Immature natural killer cell (primary cell): ENCODE measurements at regions not wholly inside any gene's neighbourhood (a gene's known extent, or its start where the extent isn't known, plus 50 kb on each side); places are given as distances from the start of the nearest gene placed in this dataset.

Source experiments
- DNase-seq, 3 donors: peaks; one replicate each; pipeline ENCODE4 v3.0.0; 2022; ENCODE audit warnings: mixed read lengths in 1 of 3
- H3K27ac Mint-ChIP-seq, 6 donors: one replicate each; pipeline ENCODE4 v1.8.0; 2020; ENCODE audit warnings: mixed read lengths in 6 of 6, mild to moderate bottlenecking in 5 of 6, inconsistent platforms in 4 of 6, moderate library complexity in 3 of 6
- H3K27me3 Mint-ChIP-seq, 3 donors: one replicate each; pipeline ENCODE4 v1.8.0; 2020 to 2021; ENCODE audit warnings: low read depth in 3 of 3, mild to moderate bottlenecking in 3 of 3, mixed read lengths in 3 of 3, moderate library complexity in 3 of 3, inconsistent platforms in 1 of 3
- H3K36me3 Mint-ChIP-seq, 3 donors: one replicate each; pipeline ENCODE4 v1.8.0; 2020; ENCODE audit warnings: mixed read lengths in 3 of 3, inconsistent platforms in 2 of 3, mild to moderate bottlenecking in 2 of 3
- H3K4me1 Mint-ChIP-seq, 2 donors: one replicate each; pipeline ENCODE4 v1.8.0; 2020; ENCODE audit warnings: inconsistent platforms in 2 of 2, mild to moderate bottlenecking in 2 of 2, mixed read lengths in 2 of 2, moderate library complexity in 1 of 2
- H3K4me3 Mint-ChIP-seq, 5 donors: one replicate each; pipeline ENCODE4 v1.8.0; 2020; ENCODE audit warnings: mild to moderate bottlenecking in 5 of 5, mixed read lengths in 5 of 5, inconsistent platforms in 3 of 5, moderate library complexity in 3 of 5
- H3K9me3 Mint-ChIP-seq, 6 donors: one replicate each; pipeline ENCODE4 v1.8.0; 2020; ENCODE audit warnings: mild to moderate bottlenecking in 6 of 6, mixed read lengths in 6 of 6, inconsistent platforms in 4 of 6, moderate library complexity in 3 of 6

- no peaks in the 10 kb centered on the region for H3K27me3 Mint-ChIP-seq
- H3K9me3 Mint-ChIP-seq = peaks cover 5 to 49% (median 12%) of the 10 kb centered on the region in 6 donors
- peaks cover 0 to 7% (median 0%) of the 10 kb centered on the region in 3 donors for H3K36me3 Mint-ChIP-seq
- no peaks in the 10 kb centered on the region for H3K4me1 Mint-ChIP-seq
- H3K27ac Mint-ChIP-seq = no peak overlapping the region
- DNase-seq = no peak
- no peak overlapping the region for H3K4me3 Mint-ChIP-seq
These were observed 497.0 kb upstream of the TENM4 start for GRCh38 chr11:79937676-79938334.

GRCh38 chr11:79932612-79933011 is 491.8 kb upstream of the TENM4 start:
- DNase-seq = no peak
- Mint-ChIP-seq H3K4me1 (no peaks in the 10 kb centered on the region), H3K9me3 (peaks cover 3 to 50% (median 7%) of the 10 kb centered on the region in 6 donors), H3K36me3 (peaks cover 0 to 7% (median 0%) of the 10 kb centered on the region in 3 donors), H3K27me3 (no peaks in the 10 kb centered on the region), H3K27ac (no peak overlapping the region), H3K4me3 (no peak overlapping the region)

GRCh38 chr11:79931692-79932091 is 490.9 kb upstream of the TENM4 start:
- Mint-ChIP-seq H3K4me1 (no peaks in the 10 kb centered on the region), H3K27ac (no peak overlapping the region), H3K4me3 (no peak overlapping the region), H3K9me3 (peaks cover 3 to 56% (median 6%) of the 10 kb centered on the region in 6 donors), H3K27me3 (no peaks in the 10 kb centered on the region), H3K36me3 (peaks cover 0 to 7% (median 0%) of the 10 kb centered on the region in 3 donors)
- no peak for DNase-seq

- Mint-ChIP-seq H3K36me3 (no peaks in the 10 kb centered on the region), H3K27ac (no peak overlapping the region), H3K27me3 (no peaks in the 10 kb centered on the region), H3K9me3 (peaks cover 1 to 34% (median 5%) of the 10 kb centered on the region in 6 donors), H3K4me1 (no peaks in the 10 kb centered on the region), H3K4me3 (no peak overlapping the region)
- no peak for DNase-seq
These were observed 485.9 kb upstream of the TENM4 start for GRCh38 chr11:79926707-79927106.

GRCh38 chr11:79925570-79925969 is 484.7 kb upstream of the TENM4 start:
- Mint-ChIP-seq H3K27me3 (no peaks in the 10 kb centered on the region), H3K4me1 (no peaks in the 10 kb centered on the region), H3K9me3 (peaks cover 1 to 28% (median 7%) of the 10 kb centered on the region in 6 donors), H3K27ac (no peak overlapping the region), H3K4me3 (no peak overlapping the region), H3K36me3 (no peaks in the 10 kb centered on the region)
- DNase-seq = no peak

- Mint-ChIP-seq H3K9me3 (peaks cover 2 to 26% (median 8%) of the 10 kb centered on the region in 6 donors), H3K36me3 (no peaks in the 10 kb centered on the region), H3K4me1 (no peaks in the 10 kb centered on the region), H3K27me3 (no peaks in the 10 kb centered on the region), H3K27ac (no peak overlapping the region), H3K4me3 (no peak overlapping the region)
- no peak for DNase-seq
These were observed 481.8 kb upstream of the TENM4 start for GRCh38 chr11:79922641-79923040.

GRCh38 chr11:79920480-79920879 is 479.6 kb upstream of the TENM4 start:
- no peak overlapping the region for H3K4me3 Mint-ChIP-seq
- H3K27ac Mint-ChIP-seq = no peak overlapping the region

GRCh38 chr11:79919350-79919749 is 478.5 kb upstream of the TENM4 start:
- Mint-ChIP-seq H3K27me3 (no peaks in the 10 kb centered on the region), H3K27ac (no peak overlapping the region), H3K4me1 (no peaks in the 10 kb centered on the region), H3K9me3 (peaks cover 8 to 27% (median 11%) of the 10 kb centered on the region in 6 donors), H3K4me3 (no peak overlapping the region), H3K36me3 (no peaks in the 10 kb centered on the region)
- DNase-seq = no peak

More at GRCh38 chr11:79920480-79920879, 479.6 kb upstream of the TENM4 start:
- Mint-ChIP-seq H3K36me3 (no peaks in the 10 kb centered on the region), H3K9me3 (peaks cover 6 to 21% (median 10%) of the 10 kb centered on the region in 6 donors), H3K27me3 (no peaks in the 10 kb centered on the region), H3K4me1 (no peaks in the 10 kb centered on the region)
- DNase-seq = no peak

GRCh38 chr11:79918846-79919245 is 478.0 kb upstream of the TENM4 start:
- Mint-ChIP-seq H3K27ac (no peak overlapping the region), H3K9me3 (peaks cover 10 to 24% (median 14%) of the 10 kb centered on the region in 6 donors), H3K4me3 (no peak overlapping the region), H3K27me3 (no peaks in the 10 kb centered on the region), H3K4me1 (no peaks in the 10 kb centered on the region), H3K36me3 (no peaks in the 10 kb centered on the region)
- DNase-seq = no peak

- DNase-seq = no peak
- peaks cover 10 to 32% (median 16%) of the 10 kb centered on the region in 6 donors for H3K9me3 Mint-ChIP-seq
- no peak overlapping the region for H3K4me3 Mint-ChIP-seq
- H3K27ac Mint-ChIP-seq = no peak overlapping the region
- H3K27me3 Mint-ChIP-seq = no peaks in the 10 kb centered on the region
- no peaks in the 10 kb centered on the region for H3K4me1 Mint-ChIP-seq
- H3K36me3 Mint-ChIP-seq = no peaks in the 10 kb centered on the region
These were observed 465.3 kb upstream of the TENM4 start for GRCh38 chr11:79906164-79906563.

- Mint-ChIP-seq H3K9me3 (peaks cover 12 to 47% (median 22%) of the 10 kb centered on the region in 6 donors), H3K27me3 (no peaks in the 10 kb centered on the region), H3K4me3 (no peak overlapping the region), H3K27ac (no peak overlapping the region), H3K4me1 (no peaks in the 10 kb centered on the region), H3K36me3 (no peaks in the 10 kb centered on the region)
- no peak for DNase-seq
These were observed 461.7 kb upstream of the TENM4 start for GRCh38 chr11:79902493-79902892.

GRCh38 chr11:79897896-79898295 is 457.1 kb upstream of the TENM4 start:
- Mint-ChIP-seq H3K9me3 (peaks cover 7 to 44% (median 15%) of the 10 kb centered on the region in 6 donors), H3K27ac (no peak overlapping the region)
- DNase-seq = no peak

GRCh38 chr11:79896258-79896657 is 455.4 kb upstream of the TENM4 start:
- no peak for DNase-seq
- no peak overlapping the region for H3K27ac Mint-ChIP-seq
- H3K9me3 Mint-ChIP-seq = peaks cover 2 to 44% (median 18%) of the 10 kb centered on the region in 6 donors
- H3K4me3 Mint-ChIP-seq = no peak overlapping the region
- no peaks in the 10 kb centered on the region for H3K4me1 Mint-ChIP-seq
- H3K36me3 Mint-ChIP-seq = no peaks in the 10 kb centered on the region
- H3K27me3 Mint-ChIP-seq = no peaks in the 10 kb centered on the region

More at GRCh38 chr11:79897896-79898295, 457.1 kb upstream of the TENM4 start:
- H3K4me1 Mint-ChIP-seq = no peaks in the 10 kb centered on the region
- no peak overlapping the region for H3K4me3 Mint-ChIP-seq
- no peaks in the 10 kb centered on the region for H3K27me3 Mint-ChIP-seq
- H3K36me3 Mint-ChIP-seq = no peaks in the 10 kb centered on the region

- Mint-ChIP-seq H3K4me3 (no peak overlapping the region), H3K4me1 (no peaks in the 10 kb centered on the region), H3K36me3 (no peaks in the 10 kb centered on the region), H3K27me3 (no peaks in the 10 kb centered on the region), H3K9me3 (peaks cover 2 to 34% (median 13%) of the 10 kb centered on the region in 6 donors), H3K27ac (no peak overlapping the region)
- no peak for DNase-seq
These were observed 453.3 kb upstream of the TENM4 start for GRCh38 chr11:79894111-79894510.

- Mint-ChIP-seq H3K27ac (no peak overlapping the region), H3K36me3 (peaks cover 0 to 4% (median 0%) of the 10 kb centered on the region in 3 donors), H3K4me1 (no peaks in the 10 kb centered on the region), H3K27me3 (no peaks in the 10 kb centered on the region), H3K4me3 (no peak overlapping the region), H3K9me3 (peaks cover 0 to 18% (median 7%) of the 10 kb centered on the region in 6 donors)
- DNase-seq = no peak
These were observed 449.4 kb upstream of the TENM4 start for GRCh38 chr11:79890272-79890671.
